Mesothelial cell of epicardium (in vitro differentiated cells): ENCODE measurements at regions not wholly inside any gene's neighbourhood (a gene's known extent, or its start where the extent isn't known, plus 50 kb on each side); places are given as distances from the start of the nearest gene placed in this dataset.

ENCODE experiments used
- DNase-seq, 2 experiments: peaks; one replicate each; pipeline ENCODE4 v3.0.0; 2021; ENCODE audit warnings: low spot score in 2 of 2; ENCODE audit not compliant: unreplicated experiment in 2 of 2
- H3K27ac Mint-ChIP-seq: 2 replicates; pipeline ENCODE4 v1.8.0; 2021; ENCODE audit warnings: mixed read lengths
- H3K27me3 Mint-ChIP-seq: 2 replicates; pipeline ENCODE4 v1.8.0; 2021; ENCODE audit warnings: low read depth, mixed read lengths
- H3K36me3 Mint-ChIP-seq: 2 replicates; pipeline ENCODE4 v1.8.0; 2021; ENCODE audit warnings: mixed read lengths
- H3K4me1 Mint-ChIP-seq: 2 replicates; pipeline ENCODE4 v1.8.0; 2021; ENCODE audit warnings: mixed read lengths
- H3K4me3 Mint-ChIP-seq: 2 replicates; pipeline ENCODE4 v1.8.0; 2021; ENCODE audit warnings: mild to moderate bottlenecking, moderate library complexity, mixed read lengths
- H3K9me3 Mint-ChIP-seq: 2 replicates; pipeline ENCODE4 v1.8.0; 2021; ENCODE audit warnings: mixed read lengths
- CTCF ChIP-seq: fragments of 200-600 bp; sonication (generic); IDR thresholded peaks from one replicate; pipeline ENCODE4 v1.5.0; 2021; ENCODE audit warnings: antibody characterized with exemption; ENCODE audit not compliant: unreplicated experiment

GRCh38 chr18:76771192-76771799, 51.1 kb upstream of the ZNF236 start:
- no peak overlapping the region for H3K4me3 Mint-ChIP-seq
- no peak for DNase-seq
- peaks cover 3% of the 10 kb centered on the region for H3K27me3 Mint-ChIP-seq
- no peak overlapping the region for H3K27ac Mint-ChIP-seq
- no peak for TF ChIP-seq CTCF
- no peaks in the 10 kb centered on the region for H3K4me1 Mint-ChIP-seq
- H3K36me3 Mint-ChIP-seq = no peaks in the 10 kb centered on the region
- peaks cover 12% of the 10 kb centered on the region for H3K9me3 Mint-ChIP-seq

DNA sequence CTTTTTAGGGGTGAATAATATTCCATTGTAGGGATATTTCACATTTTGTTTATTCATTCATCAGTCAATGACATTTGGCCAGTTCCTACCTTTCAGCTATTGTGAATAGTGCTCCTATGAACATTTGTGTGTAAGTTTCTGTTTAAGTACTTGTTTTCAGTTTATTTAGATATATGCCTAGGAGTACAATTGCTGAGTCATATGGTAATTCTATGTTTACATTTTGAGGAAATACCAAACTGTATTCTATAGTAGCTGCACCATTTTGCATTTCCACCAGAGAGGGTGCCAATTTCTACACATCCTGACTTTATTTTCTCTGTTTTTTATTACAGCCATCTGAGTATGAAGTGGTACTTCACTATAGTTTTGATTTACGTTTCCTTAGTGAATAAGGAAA, 54.4 kb upstream of the ZNF236 start:
- H3K27ac Mint-ChIP-seq = no peak overlapping the region
- H3K36me3 Mint-ChIP-seq = no peaks in the 10 kb centered on the region
- peaks cover 5% of the 10 kb centered on the region for H3K27me3 Mint-ChIP-seq
- peaks cover 12% of the 10 kb centered on the region for H3K9me3 Mint-ChIP-seq
- no peak overlapping the region for H3K4me3 Mint-ChIP-seq
- no peak for TF ChIP-seq CTCF
- no peaks in the 10 kb centered on the region for H3K4me1 Mint-ChIP-seq
- no peak for DNase-seq

- Mint-ChIP-seq H3K4me3 (no peak overlapping the region), H3K27ac (no peak overlapping the region), H3K4me1 (no peaks in the 10 kb centered on the region), H3K36me3 (no peaks in the 10 kb centered on the region), H3K27me3 (peaks cover 7% of the 10 kb centered on the region), H3K9me3 (peaks cover 12% of the 10 kb centered on the region)
- no peak for TF ChIP-seq CTCF
- no peak for DNase-seq
These were observed 55.9 kb upstream of the ZNF236 start for GRCh38 chr18:76766429-76766828.

GRCh38 chr18:76765649-76766048, 56.7 kb upstream of the ZNF236 start:
- H3K4me3 Mint-ChIP-seq = no peak overlapping the region

DNA sequence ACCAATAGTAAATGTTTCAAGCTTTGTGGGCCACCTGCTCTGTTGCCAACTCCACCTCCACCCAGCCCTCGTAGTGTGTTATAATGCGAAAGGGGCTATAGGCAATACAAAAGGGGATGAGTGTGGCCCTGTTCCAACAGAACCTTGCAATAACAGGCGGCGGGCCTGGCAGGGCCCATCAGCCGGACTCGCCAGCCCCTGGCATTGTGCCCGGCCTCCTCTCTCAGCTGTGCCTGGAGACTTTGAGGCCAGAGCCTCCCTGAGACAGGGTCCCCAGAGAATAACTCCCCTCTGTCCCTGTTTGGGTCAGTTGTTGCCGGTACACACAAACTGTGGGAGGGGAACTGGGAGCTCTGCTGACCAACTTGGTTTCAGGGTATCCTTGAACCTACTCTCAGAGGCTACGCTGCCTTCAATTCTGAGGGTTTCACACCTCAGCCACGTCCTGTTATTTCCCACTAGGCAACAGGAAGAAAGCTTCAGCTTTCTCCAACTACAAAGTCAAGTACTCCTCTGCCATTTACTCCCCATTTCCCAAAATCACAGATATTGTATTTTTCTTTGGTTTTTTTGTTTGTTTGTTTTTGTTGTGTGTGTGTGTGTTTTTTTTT, 58.0 kb upstream of the ZNF236 start:
- no peaks in the 10 kb centered on the region for H3K36me3 Mint-ChIP-seq
- H3K27ac Mint-ChIP-seq = no peak overlapping the region
- no peaks in the 10 kb centered on the region for H3K4me1 Mint-ChIP-seq
- no peak for TF ChIP-seq CTCF
- no peak overlapping the region for H3K4me3 Mint-ChIP-seq
- peaks cover 12% of the 10 kb centered on the region for H3K9me3 Mint-ChIP-seq
- no peak for DNase-seq
- H3K27me3 Mint-ChIP-seq = peaks cover 7% of the 10 kb centered on the region

More at GRCh38 chr18:76765649-76766048, 56.7 kb upstream of the ZNF236 start:
- peaks cover 7% of the 10 kb centered on the region for H3K27me3 Mint-ChIP-seq
- no peak for DNase-seq
- no peak for TF ChIP-seq CTCF
- no peaks in the 10 kb centered on the region for H3K36me3 Mint-ChIP-seq
- H3K27ac Mint-ChIP-seq = no peak overlapping the region
- H3K4me1 Mint-ChIP-seq = no peaks in the 10 kb centered on the region
- peaks cover 12% of the 10 kb centered on the region for H3K9me3 Mint-ChIP-seq
